ENCODE measurements at regions not wholly inside any gene's neighbourhood (a gene's known extent, or its start where the extent isn't known, plus 50 kb on each side); places are given as distances from the start of the nearest gene placed in this dataset.

- POLR2A ChIA-PET, result no interaction called here
- Mint-ChIP-seq H3K27me3 (peaks cover 2% of the 10 kb centered on the region), H3K36me3 (ENCODE audit: low read depth) (no peaks in the 10 kb centered on the region), H3K4me1 (no peaks in the 10 kb centered on the region), H3K4me3 (no peak overlapping the region), H3K27ac (no peak overlapping the region), H3K9me3 (no peaks in the 10 kb centered on the region)
- intact Hi-C loops (cut with micrococcal nuclease), result no loop called here
- TF ChIP-seq CTCF (IDR thresholded peaks at IDR 0.05), result no peak
- no peak for DNase-seq
- ATAC-seq (ENCODE audit: low read depth), result no peak
- CTCF ChIA-PET, result no interaction called here
Measured at GRCh38 chr2:219906114-219907010, 278.9 kb downstream of the SLC4A3 start.

- no peak for ATAC-seq (ENCODE audit: low read depth)
- no peak for DNase-seq
- no peak for TF ChIP-seq CTCF (IDR thresholded peaks at IDR 0.05)
- ChIA-PET POLR2A (no interaction called here), CTCF (no interaction called here)
- Mint-ChIP-seq H3K4me1 (no peaks in the 10 kb centered on the region), H3K27ac (no peak overlapping the region), H3K36me3 (ENCODE audit: low read depth) (no peaks in the 10 kb centered on the region), H3K4me3 (no peak overlapping the region), H3K27me3 (peaks cover 2% of the 10 kb centered on the region), H3K9me3 (no peaks in the 10 kb centered on the region)
- intact Hi-C loops (cut with micrococcal nuclease), result no loop called here
Measured at GRCh38 chr2:219907011-219907365, 279.6 kb downstream of the SLC4A3 start.

GRCh38 chr2:219908538-219908937, 281.1 kb downstream of the SLC4A3 start:
- ATAC-seq (ENCODE audit: low read depth), result no peak
- POLR2A ChIA-PET, result no interaction called here
- H3K4me1 Mint-ChIP-seq, result no peaks in the 10 kb centered on the region

GRCh38 chr2:219911541-219911940, 284.1 kb downstream of the SLC4A3 start:
- DNase-seq, result no peak
- Mint-ChIP-seq H3K9me3 (no peaks in the 10 kb centered on the region), H3K4me1 (no peaks in the 10 kb centered on the region), H3K27me3 (peaks cover 2% of the 10 kb centered on the region), H3K4me3 (no peak overlapping the region), H3K27ac (no peak overlapping the region), H3K36me3 (ENCODE audit: low read depth) (no peaks in the 10 kb centered on the region)
- POLR2A ChIA-PET, result no interaction called here
- no peak for ATAC-seq (ENCODE audit: low read depth)
- TF ChIP-seq CTCF (IDR thresholded peaks at IDR 0.05), result no peak
- intact Hi-C loops (cut with micrococcal nuclease), result no loop called here
- CTCF ChIA-PET, result no interaction called here

More at GRCh38 chr2:219908538-219908937, 281.1 kb downstream of the SLC4A3 start:
- CTCF ChIA-PET, result no interaction called here
- Mint-ChIP-seq H3K36me3 (ENCODE audit: low read depth) (no peaks in the 10 kb centered on the region), H3K9me3 (no peaks in the 10 kb centered on the region), H3K27ac (no peak overlapping the region), H3K27me3 (peaks cover 2% of the 10 kb centered on the region), H3K4me3 (no peak overlapping the region)
- no peak for TF ChIP-seq CTCF (IDR thresholded peaks at IDR 0.05)
- intact Hi-C loops (cut with micrococcal nuclease), result no loop called here
- no peak for DNase-seq

GRCh38 chr2:219912491-219912921, 285.1 kb downstream of the SLC4A3 start:
- ATAC-seq (ENCODE audit: low read depth) (no peak), DNase-seq (no peak)
- H3K27ac Mint-ChIP-seq, result no peak overlapping the region
- ChIA-PET POLR2A (no interaction called here), CTCF (no interaction called here)
- H3K36me3 Mint-ChIP-seq (ENCODE audit: low read depth), result no peaks in the 10 kb centered on the region
- TF ChIP-seq CTCF (IDR thresholded peaks at IDR 0.05), result no peak
- intact Hi-C loops (cut with micrococcal nuclease), result no loop called here
- H3K4me3 Mint-ChIP-seq, result no peak overlapping the region
- no peaks in the 10 kb centered on the region for H3K27me3 Mint-ChIP-seq
- H3K9me3 Mint-ChIP-seq, result no peaks in the 10 kb centered on the region
- no peaks in the 10 kb centered on the region for H3K4me1 Mint-ChIP-seq
